Adipocyte (in vitro differentiated cells): ENCODE measurements at regions not wholly inside any gene's neighbourhood (a gene's known extent, or its start where the extent isn't known, plus 50 kb on each side); places are given as distances from the start of the nearest gene placed in this dataset.
A peak's percentile ranks its signal among the peaks of the same experiment; 100 is the strongest.

Source experiments
- DNase-seq: peaks from one replicate; pipeline ENCODE4 v3.0.0-alpha.2; 2015; ENCODE audit warnings: low read depth
- H3K27me3 ChIP-seq: replicated peaks from 2 replicates; pipeline ENCODE4 v1.7.0; 2013; ENCODE audit warnings: mild to moderate bottlenecking, low read length, moderate library complexity; ENCODE audit not compliant: control insufficient read depth, insufficient read depth
- H3K36me3 ChIP-seq: 2 replicates; pipeline ENCODE4 v1.7.0; 2013; ENCODE audit warnings: low read length, mild to moderate bottlenecking, moderate library complexity; ENCODE audit not compliant: control insufficient read depth, insufficient read depth, severe bottlenecking
- H3K4me1 ChIP-seq: 2 replicates; pipeline ENCODE4 v1.7.0; 2013; ENCODE audit warnings: mild to moderate bottlenecking, low read length, moderate library complexity; ENCODE audit not compliant: control insufficient read depth, insufficient read depth
- H3K4me3 ChIP-seq: 2 replicates; pipeline ENCODE4 v1.7.0; 2013; ENCODE audit warnings: mild to moderate bottlenecking, low read length, moderate library complexity
- H3K9ac ChIP-seq: 2 replicates; pipeline ENCODE4 v1.7.0; 2013; ENCODE audit warnings: mild to moderate bottlenecking, low read length, moderate library complexity
- H3K9me3 ChIP-seq: 2 replicates; pipeline ENCODE4 v1.7.0; 2013; ENCODE audit warnings: mild to moderate bottlenecking, low read length, moderate library complexity; ENCODE audit not compliant: control insufficient read depth

DNA sequence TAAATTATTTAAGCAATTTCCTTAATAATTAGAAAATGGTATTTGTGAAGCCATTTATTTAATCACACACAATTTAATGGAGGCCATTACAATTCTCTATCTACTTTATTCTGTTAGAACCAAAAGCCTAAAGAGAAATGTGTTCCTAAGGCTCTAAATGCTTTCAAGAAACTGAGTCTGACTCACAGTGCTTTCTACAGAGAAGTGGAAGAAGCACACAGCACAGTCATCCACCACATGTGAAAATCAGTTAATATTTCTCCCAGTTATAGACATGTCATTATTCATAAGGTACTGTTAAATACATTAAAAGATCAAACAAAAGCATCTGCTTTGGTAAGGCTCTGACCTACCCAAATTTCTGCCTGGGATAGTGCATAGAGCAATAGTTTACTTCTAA lies 214.4 kb downstream of the ALDH8A1 start:
- no peaks in the 10 kb centered on the region for H3K27me3 ChIP-seq
- no peaks in the 10 kb centered on the region for H3K36me3 ChIP-seq
- H3K4me1 ChIP-seq: peaks cover 28% of the 10 kb centered on the region
- DNase-seq: no peak
- H3K4me3 ChIP-seq: no peak overlapping the region
- no peaks in the 10 kb centered on the region for H3K9me3 ChIP-seq
- H3K9ac ChIP-seq: no peak overlapping the region

- H3K4me1 ChIP-seq: peaks cover 20% of the 10 kb centered on the region
- no peak overlapping the region for H3K4me3 ChIP-seq
- no peak for DNase-seq
- H3K9ac ChIP-seq: no peak overlapping the region
- H3K36me3 ChIP-seq: no peaks in the 10 kb centered on the region
- no peaks in the 10 kb centered on the region for H3K9me3 ChIP-seq
- no peaks in the 10 kb centered on the region for H3K27me3 ChIP-seq
Observed at GRCh38 chr6:134734312-134734869, 215.5 kb downstream of the ALDH8A1 start.

DNA sequence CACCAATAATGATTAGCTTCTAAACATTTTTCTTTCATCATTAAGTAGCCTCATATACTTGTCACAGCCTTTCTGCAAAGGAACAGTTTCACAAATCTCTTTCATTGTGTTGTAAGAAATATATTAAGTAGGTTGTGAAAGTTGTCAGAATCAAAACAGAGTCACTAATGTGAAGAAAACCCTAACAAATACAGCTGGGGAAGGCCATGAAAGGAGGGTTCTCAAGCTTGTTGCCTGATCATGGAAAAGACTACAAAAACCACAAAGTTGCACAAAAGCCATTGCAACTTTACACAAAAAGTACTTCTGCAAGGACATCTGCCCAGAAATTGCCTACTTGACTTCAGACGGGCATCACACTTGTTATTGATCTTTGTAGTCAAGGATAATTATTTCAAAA lies 216.1 kb downstream of the ALDH8A1 start:
- H3K9me3 ChIP-seq: no peaks in the 10 kb centered on the region
- peaks cover 20% of the 10 kb centered on the region for H3K4me1 ChIP-seq
- H3K9ac ChIP-seq: no peak overlapping the region
- H3K27me3 ChIP-seq: no peaks in the 10 kb centered on the region
- H3K36me3 ChIP-seq: no peaks in the 10 kb centered on the region
- no peak for DNase-seq
- H3K4me3 ChIP-seq: no peak overlapping the region

DNA sequence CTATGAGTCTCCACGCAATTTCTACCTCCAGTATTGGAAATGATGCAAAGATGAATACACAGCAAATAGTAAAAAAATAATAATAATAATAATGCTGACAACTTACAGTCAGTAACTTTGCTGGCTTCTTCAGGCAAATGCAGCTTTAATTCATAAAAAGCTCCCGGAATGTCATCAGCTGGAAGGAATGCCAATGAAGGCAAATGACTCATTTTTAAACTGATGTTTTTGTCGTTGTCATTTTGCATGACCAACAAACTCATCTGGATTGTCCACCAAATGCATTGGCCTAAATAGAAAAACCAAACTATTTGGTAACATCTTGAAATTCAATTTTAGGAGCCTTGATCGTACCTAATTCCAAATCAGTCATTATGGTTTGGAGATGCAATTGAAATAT lies 217.1 kb downstream of the ALDH8A1 start:
- Histone ChIP-seq H3K9ac (no peak overlapping the region), H3K9me3 (no peaks in the 10 kb centered on the region), H3K36me3 (no peaks in the 10 kb centered on the region), H3K4me1 (peaks cover 20% of the 10 kb centered on the region), H3K4me3 (no peak overlapping the region), H3K27me3 (no peaks in the 10 kb centered on the region)
- no peak for DNase-seq

- no peaks in the 10 kb centered on the region for H3K36me3 ChIP-seq
- no peak overlapping the region for H3K9ac ChIP-seq
- H3K4me1 ChIP-seq: peaks cover 20% of the 10 kb centered on the region
- H3K27me3 ChIP-seq: no peaks in the 10 kb centered on the region
- no peaks in the 10 kb centered on the region for H3K9me3 ChIP-seq
- H3K4me3 ChIP-seq: no peak overlapping the region
- no peak for DNase-seq
Observed at GRCh38 chr6:134731615-134732014, 218.3 kb downstream of the ALDH8A1 start.

DNA sequence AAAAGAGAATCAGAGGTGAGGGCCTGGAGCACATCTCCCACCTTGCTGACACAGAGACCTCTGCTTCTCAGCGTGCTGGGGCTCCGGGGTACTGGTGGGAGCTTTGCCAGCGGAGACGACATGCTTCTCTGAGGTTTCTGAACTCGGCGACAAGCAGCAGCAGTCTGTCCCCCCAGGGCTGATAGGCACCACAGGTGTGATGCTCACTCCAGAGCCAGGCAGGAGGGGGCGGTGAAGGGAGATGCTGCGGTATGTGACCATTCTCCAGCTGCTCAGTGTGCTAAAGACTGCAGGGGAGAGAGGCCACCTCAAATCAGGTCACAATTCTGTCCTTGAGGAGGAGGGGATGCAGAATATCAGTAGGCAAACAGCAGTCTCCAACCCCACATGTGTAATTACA lies 219.9 kb downstream of the ALDH8A1 start:
- H3K4me3 ChIP-seq: no peak overlapping the region
- H3K9me3 ChIP-seq: no peaks in the 10 kb centered on the region
- no peaks in the 10 kb centered on the region for H3K36me3 ChIP-seq
- DNase-seq: no peak
- H3K4me1 ChIP-seq: peaks cover 20% of the 10 kb centered on the region
- no peaks in the 10 kb centered on the region for H3K27me3 ChIP-seq
- no peak overlapping the region for H3K9ac ChIP-seq

DNA sequence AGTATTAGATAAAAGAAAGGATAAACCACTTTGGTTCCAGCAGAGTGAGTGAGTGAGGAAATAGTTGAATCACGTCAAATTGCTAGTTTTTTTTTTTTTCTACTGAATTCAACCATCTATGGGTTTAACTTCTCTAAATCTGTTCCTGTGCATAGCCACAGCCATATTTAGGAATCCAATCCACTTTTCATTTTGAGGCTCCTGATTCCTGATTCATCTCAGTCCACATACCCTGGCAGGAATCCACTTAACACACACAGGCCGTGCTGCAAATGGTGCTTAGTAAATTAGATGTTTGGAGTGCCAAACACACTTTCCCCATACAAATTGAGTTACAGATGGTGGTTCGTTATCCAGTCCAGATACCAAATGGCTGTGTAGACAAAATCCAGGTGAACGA lies 220.3 kb downstream of the ALDH8A1 start:
- Histone ChIP-seq H3K9ac (no peak overlapping the region), H3K4me1 (peaks cover 20% of the 10 kb centered on the region), H3K4me3 (no peak overlapping the region), H3K27me3 (no peaks in the 10 kb centered on the region), H3K9me3 (no peaks in the 10 kb centered on the region), H3K36me3 (no peaks in the 10 kb centered on the region)
- DNase-seq: no peak

DNA sequence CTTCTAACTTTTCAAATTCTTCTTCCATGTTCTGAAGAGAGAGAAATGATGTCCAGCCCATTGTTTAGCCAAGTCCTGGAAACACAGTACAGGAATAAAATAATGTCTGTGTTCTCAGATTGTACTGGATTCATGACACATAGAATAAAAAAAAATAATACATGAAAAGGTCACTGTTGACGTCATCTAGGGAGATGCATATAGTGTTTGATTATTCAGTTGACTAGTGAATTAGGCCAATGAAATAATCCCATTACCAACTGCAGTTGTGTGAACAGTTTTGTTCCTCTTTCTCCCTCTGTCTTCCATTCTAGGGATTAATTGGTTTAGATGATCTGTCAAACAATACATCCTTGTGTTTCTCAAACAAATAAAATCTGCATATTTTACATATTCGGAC lies 222.8 kb downstream of the ALDH8A1 start:
- Histone ChIP-seq H3K4me1 (peaks cover 13% of the 10 kb centered on the region), H3K9me3 (no peaks in the 10 kb centered on the region), H3K4me3 (no peak overlapping the region), H3K27me3 (no peaks in the 10 kb centered on the region), H3K36me3 (no peaks in the 10 kb centered on the region), H3K9ac (no peak overlapping the region)
- DNase-seq: no peak

DNA sequence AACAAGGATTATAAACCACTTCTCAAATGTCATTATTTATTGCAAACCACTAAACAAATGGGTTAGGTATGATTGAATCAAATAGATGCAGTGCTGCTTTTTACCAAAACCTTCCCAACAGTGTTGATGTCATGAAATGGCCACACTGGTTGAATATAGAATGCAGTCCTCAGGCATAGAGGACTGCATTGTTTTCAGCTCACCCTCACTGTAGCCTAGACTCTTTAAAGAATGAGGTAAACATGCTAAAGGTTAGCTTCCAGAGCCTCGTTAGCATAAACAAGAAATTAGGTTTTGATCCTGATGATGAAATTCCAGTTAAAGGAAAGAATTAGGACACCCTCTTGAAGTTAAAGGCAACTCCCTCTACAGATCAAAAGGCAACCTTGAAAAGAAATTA lies 224.3 kb downstream of the ALDH8A1 start:
- Histone ChIP-seq H3K27me3 (no peaks in the 10 kb centered on the region), H3K4me1 (peaks cover 24% of the 10 kb centered on the region), H3K36me3 (no peaks in the 10 kb centered on the region), H3K9ac (no peak overlapping the region), H3K4me3 (no peak overlapping the region), H3K9me3 (no peaks in the 10 kb centered on the region)
- DNase-seq: no peak

- no peaks in the 10 kb centered on the region for H3K27me3 ChIP-seq
- peaks cover 32% of the 10 kb centered on the region for H3K4me1 ChIP-seq
- H3K36me3 ChIP-seq: no peaks in the 10 kb centered on the region
- no peaks in the 10 kb centered on the region for H3K9me3 ChIP-seq
- no peak overlapping the region for H3K9ac ChIP-seq
- peak; percentile 37 for DNase-seq
- H3K4me3 ChIP-seq: no peak overlapping the region
Observed at GRCh38 chr6:134724771-134725340, 225.0 kb downstream of the ALDH8A1 start.

DNA sequence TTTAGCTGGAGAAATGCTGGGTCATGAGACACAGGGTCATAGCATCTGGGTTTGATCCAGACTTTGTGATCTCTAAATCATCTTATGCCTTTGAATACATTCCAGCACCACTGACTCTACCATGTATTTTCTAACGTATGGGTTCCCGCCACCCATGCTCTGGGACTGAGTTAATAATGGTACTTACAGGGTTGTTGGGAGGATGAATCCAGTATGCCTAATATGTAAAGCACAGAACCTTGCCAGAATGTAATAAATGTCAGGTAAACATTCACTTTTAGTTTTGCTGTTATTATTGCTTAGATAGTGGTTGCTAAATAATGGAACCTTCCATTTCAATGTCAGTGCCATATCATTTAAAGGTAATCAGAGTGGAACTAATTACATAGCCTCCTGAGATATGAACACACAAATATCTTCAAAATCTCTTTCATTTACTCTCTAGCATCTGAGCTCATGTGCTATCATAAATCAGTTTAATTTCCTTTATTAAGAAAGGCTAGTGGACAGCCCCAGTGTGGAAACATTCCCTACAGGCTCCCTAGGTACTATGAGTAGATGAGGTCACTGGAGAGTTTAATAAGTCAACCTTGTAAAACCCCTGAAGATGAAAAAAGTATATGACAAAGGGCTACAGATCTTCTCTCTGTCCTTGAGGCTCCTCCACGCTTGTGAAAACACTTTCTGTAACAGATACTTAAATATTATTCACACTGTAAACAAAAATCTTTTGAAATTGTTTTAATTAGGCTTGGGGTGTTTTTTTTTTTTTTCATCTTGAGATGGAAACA lies 226.6 kb downstream of the ALDH8A1 start:
- peak; percentile 59 for DNase-seq
- Histone ChIP-seq H3K27me3 (no peaks in the 10 kb centered on the region), H3K9ac (no peak overlapping the region), H3K36me3 (no peaks in the 10 kb centered on the region), H3K4me1 (peaks cover 40% of the 10 kb centered on the region), H3K4me3 (no peak overlapping the region), H3K9me3 (no peaks in the 10 kb centered on the region)
